ENCODE measurements at regions not wholly inside any gene's neighbourhood (a gene's known extent, or its start where the extent isn't known, plus 50 kb on each side); places are given as distances from the start of the nearest gene placed in this dataset.

GRCh38 chr10:10503772-10504171 is 513.9 kb upstream of the CELF2 start:
- TF ChIP-seq CTCF (IDR thresholded peaks at IDR 0.05; ENCODE audit: insufficient read depth, low read depth, low read length) (no peak), EZH2 (IDR thresholded peaks at IDR 0.05; ENCODE audit: insufficient read depth, low read length) (no peak)
